ENCODE measurements at regions not wholly inside any gene's neighbourhood (a gene's known extent, or its start where the extent isn't known, plus 50 kb on each side); places are given as distances from the start of the nearest gene placed in this dataset.
"Not testable (repeated sequence)": the region's sequence is repeated elsewhere in the genome, so short reads cannot be mapped to it uniquely, and the experiment has no call there.

- no peak overlapping the region for H3K4me3 ChIP-seq (ENCODE audit: low read length)
- TF ChIP-seq CTCF (IDR thresholded peaks at IDR 0.05; ENCODE audit: insufficient read depth, low read depth, low read length, missing control alignments), result no peak
- no peak for DNase-seq (ENCODE audit: low read depth)
Measured at GRCh38 chr5:33115467-33115866, 325.3 kb upstream of the TARS1 start.

GRCh38 chr5:33118761-33119415 is 321.9 kb upstream of the TARS1 start:
- peak; percentile 78 for DNase-seq (ENCODE audit: low read depth)
- no peak for TF ChIP-seq CTCF (IDR thresholded peaks at IDR 0.05; ENCODE audit: insufficient read depth, low read depth, low read length, missing control alignments)
- H3K4me3 ChIP-seq (ENCODE audit: low read length), result no peak overlapping the region

GRCh38 chr5:33120671-33121070 is 320.1 kb upstream of the TARS1 start:
- no peak for DNase-seq (ENCODE audit: low read depth)
- H3K4me3 ChIP-seq (ENCODE audit: low read length), result no peak overlapping the region
- no peak for TF ChIP-seq CTCF (IDR thresholded peaks at IDR 0.05; ENCODE audit: insufficient read depth, low read depth, low read length, missing control alignments)

- no peak overlapping the region for H3K4me3 ChIP-seq (ENCODE audit: low read length)
- TF ChIP-seq CTCF (IDR thresholded peaks at IDR 0.05; ENCODE audit: insufficient read depth, low read depth, low read length, missing control alignments), result no peak
- DNase-seq (ENCODE audit: low read depth), result no peak
Measured at GRCh38 chr5:33129309-33129708, 311.5 kb upstream of the TARS1 start.

GRCh38 chr5:33136785-33137184 is 304.0 kb upstream of the TARS1 start:
- H3K4me3 ChIP-seq (ENCODE audit: low read length), result no peak overlapping the region
- TF ChIP-seq CTCF (IDR thresholded peaks at IDR 0.05; ENCODE audit: insufficient read depth, low read depth, low read length, missing control alignments), result no peak
- no peak for DNase-seq (ENCODE audit: low read depth)

- DNase-seq (ENCODE audit: low read depth); H3K4me3 ChIP-seq (ENCODE audit: low read length): not testable (repeated sequence)
Measured at GRCh38 chr5:33138145-33138544, 302.6 kb upstream of the TARS1 start.

- no peak for TF ChIP-seq CTCF (IDR thresholded peaks at IDR 0.05; ENCODE audit: insufficient read depth, low read depth, low read length, missing control alignments)
- no peak overlapping the region for H3K4me3 ChIP-seq (ENCODE audit: low read length)
- peak; percentile 64 for DNase-seq (ENCODE audit: low read depth)
Measured at GRCh38 chr5:33143405-33144123, 297.2 kb upstream of the TARS1 start.

Measured in epithelial cell of esophagus (primary cell).